ENCODE measurements at regions not wholly inside any gene's neighbourhood (a gene's known extent, or its start where the extent isn't known, plus 50 kb on each side); places are given as distances from the start of the nearest gene placed in this dataset.

DNA sequence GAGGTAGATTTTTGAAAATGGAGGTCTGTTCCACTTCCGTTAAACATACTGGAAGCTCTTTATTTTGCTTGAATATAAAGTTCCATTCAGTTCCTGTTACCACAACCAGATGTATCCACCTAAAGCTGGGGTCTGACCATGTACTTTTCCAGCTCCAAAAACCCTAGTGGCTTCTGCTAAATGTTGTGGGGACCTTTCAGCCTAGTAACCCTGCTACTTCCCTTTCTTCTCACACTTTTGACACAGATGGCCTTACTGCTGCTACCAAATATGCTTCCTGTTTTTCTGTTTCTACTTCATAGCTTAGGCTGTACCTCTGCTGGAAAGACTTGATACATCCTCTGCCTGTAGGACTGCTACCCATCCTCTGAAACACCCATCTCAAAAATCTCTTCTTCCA lies 87.8 kb downstream of the COL6A6 start:
- Histone ChIP-seq H2AFZ (ENCODE audit: low read depth, low read length) (peak overlapping the region; percentile 10; the same call in 1 of the 2 replicates), H3K9me3 (ENCODE audit: insufficient read depth, low read length) (peaks cover 15% of the 10 kb centered on the region), H3K27me3 (ENCODE audit: low read depth, low read length) (no peaks in the 10 kb centered on the region), H3K27ac (ENCODE audit: low read length) (no peak overlapping the region), H3K4me3 (ENCODE audit: low read length) (no peak overlapping the region), H4K20me1 (ENCODE audit: insufficient read depth, low read length) (no peaks in the 10 kb centered on the region), H3K9ac (ENCODE audit: low read length) (no peak overlapping the region), H3K36me3 (replicated peaks; ENCODE audit: low read depth, low read length) (no peaks in the 10 kb centered on the region), H3K79me2 (ENCODE audit: low read length) (no peaks in the 10 kb centered on the region), H3K4me1 (ENCODE audit: low read length) (peaks cover 7% of the 10 kb centered on the region; the same call in 1 of the 2 replicates), H3K4me2 (ENCODE audit: low read length) (no peak overlapping the region)
- TF ChIP-seq EZH2phosphoT487 (IDR thresholded peaks at IDR 0.05; ENCODE audit: low read depth) = no peak
- TF ChIP-seq, protein P1, sequence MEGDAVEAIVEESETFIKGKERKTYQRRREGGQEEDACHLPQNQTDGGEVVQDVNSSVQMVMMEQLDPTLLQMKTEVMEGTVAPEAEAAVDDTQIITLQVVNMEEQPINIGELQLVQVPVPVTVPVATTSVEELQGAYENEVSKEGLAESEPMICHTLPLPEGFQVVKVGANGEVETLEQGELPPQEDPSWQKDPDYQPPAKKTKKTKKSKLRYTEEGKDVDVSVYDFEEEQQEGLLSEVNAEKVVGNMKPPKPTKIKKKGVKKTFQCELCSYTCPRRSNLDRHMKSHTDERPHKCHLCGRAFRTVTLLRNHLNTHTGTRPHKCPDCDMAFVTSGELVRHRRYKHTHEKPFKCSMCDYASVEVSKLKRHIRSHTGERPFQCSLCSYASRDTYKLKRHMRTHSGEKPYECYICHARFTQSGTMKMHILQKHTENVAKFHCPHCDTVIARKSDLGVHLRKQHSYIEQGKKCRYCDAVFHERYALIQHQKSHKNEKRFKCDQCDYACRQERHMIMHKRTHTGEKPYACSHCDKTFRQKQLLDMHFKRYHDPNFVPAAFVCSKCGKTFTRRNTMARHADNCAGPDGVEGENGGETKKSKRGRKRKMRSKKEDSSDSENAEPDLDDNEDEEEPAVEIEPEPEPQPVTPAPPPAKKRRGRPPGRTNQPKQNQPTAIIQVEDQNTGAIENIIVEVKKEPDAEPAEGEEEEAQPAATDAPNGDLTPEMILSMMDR (IDR thresholded peaks at IDR 0.05; ENCODE audit: low read depth, low read length) = no peak

DNA sequence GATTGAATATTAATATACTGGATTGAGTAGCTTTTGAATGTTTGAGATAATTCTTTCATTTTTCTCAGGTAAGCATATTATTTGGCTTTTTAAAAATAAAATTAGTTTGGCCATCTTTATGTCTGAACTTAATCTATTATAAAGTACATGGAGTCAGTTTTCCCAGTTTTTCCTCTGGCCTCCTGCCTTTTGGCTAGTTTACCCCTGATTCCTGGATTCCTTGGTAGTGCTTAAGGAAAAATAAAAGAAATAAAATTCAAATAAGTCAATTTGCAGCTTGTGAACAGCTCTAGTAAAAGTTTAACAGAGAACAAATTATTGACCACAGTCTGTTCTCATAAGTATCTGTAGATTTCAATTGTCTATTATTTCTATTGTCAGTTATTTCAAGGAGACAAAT lies 89.4 kb downstream of the COL6A6 start:
- no peak overlapping the region for H3K9ac ChIP-seq (ENCODE audit: low read length)
- no peak overlapping the region for H3K27ac ChIP-seq (ENCODE audit: low read length)
- H3K4me2 ChIP-seq (ENCODE audit: low read length) = no peak overlapping the region
- no peak overlapping the region for H3K4me3 ChIP-seq (ENCODE audit: low read length)
- no peaks in the 10 kb centered on the region for H3K79me2 ChIP-seq (ENCODE audit: low read length)
- H3K27me3 ChIP-seq (ENCODE audit: low read depth, low read length) = no peaks in the 10 kb centered on the region
- H4K20me1 ChIP-seq (ENCODE audit: insufficient read depth, low read length) = no peaks in the 10 kb centered on the region
- peaks cover 15% of the 10 kb centered on the region for H3K9me3 ChIP-seq (ENCODE audit: insufficient read depth, low read length)
- no peaks in the 10 kb centered on the region for H3K36me3 ChIP-seq (replicated peaks; ENCODE audit: low read depth, low read length)
- peaks cover 7% of the 10 kb centered on the region; the same call in 1 of the 2 replicates for H3K4me1 ChIP-seq (ENCODE audit: low read length)
- H2AFZ ChIP-seq (ENCODE audit: low read depth, low read length) = no peak overlapping the region
- TF ChIP-seq, protein P1 (IDR thresholded peaks at IDR 0.05; ENCODE audit: low read depth, low read length) = no peak
- no peak for TF ChIP-seq EZH2phosphoT487 (IDR thresholded peaks at IDR 0.05; ENCODE audit: low read depth)

DNA sequence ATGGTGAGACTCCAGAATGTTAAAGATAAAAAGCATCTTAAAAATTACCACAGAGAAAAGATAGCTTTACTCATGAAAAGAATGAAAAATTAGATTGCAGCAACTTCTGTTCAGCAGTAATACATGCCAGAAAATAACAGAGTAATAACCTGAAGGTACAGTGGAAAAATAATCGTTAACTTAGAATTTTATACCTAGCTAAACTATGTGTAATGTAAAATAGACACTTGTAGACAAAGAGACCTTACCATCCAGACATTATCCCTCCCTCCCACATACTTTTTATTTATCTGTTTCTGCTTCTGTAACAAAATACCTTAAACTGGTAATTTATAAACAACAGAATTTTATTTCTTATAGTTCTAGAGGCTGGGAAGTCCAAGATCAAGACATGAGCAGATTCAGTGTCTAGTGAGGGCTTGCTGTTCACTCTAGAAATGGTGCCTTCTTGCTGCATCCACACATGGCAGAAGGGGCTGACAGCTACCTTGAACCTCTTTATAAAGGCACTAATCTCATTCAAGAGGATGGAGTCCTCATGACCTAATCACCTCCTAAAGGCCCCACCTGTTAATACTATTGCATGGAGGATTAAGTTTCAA lies 90.7 kb downstream of the COL6A6 start:
- Histone ChIP-seq H3K79me2 (ENCODE audit: low read length) (no peaks in the 10 kb centered on the region), H3K27me3 (ENCODE audit: low read depth, low read length) (no peaks in the 10 kb centered on the region), H3K4me1 (ENCODE audit: low read length) (peaks cover 7% of the 10 kb centered on the region; the same call in 1 of the 2 replicates), H3K9me3 (ENCODE audit: insufficient read depth, low read length) (peaks cover 15% of the 10 kb centered on the region), H3K4me2 (ENCODE audit: low read length) (no peak overlapping the region), H4K20me1 (ENCODE audit: insufficient read depth, low read length) (no peaks in the 10 kb centered on the region), H3K27ac (ENCODE audit: low read length) (no peak overlapping the region), H3K36me3 (replicated peaks; ENCODE audit: low read depth, low read length) (no peaks in the 10 kb centered on the region), H2AFZ (ENCODE audit: low read depth, low read length) (no peak overlapping the region), H3K9ac (ENCODE audit: low read length) (no peak overlapping the region), H3K4me3 (ENCODE audit: low read length) (no peak overlapping the region)
- TF ChIP-seq, protein P1 (IDR thresholded peaks at IDR 0.05; ENCODE audit: low read depth, low read length) = no peak
- no peak for TF ChIP-seq EZH2phosphoT487 (IDR thresholded peaks at IDR 0.05; ENCODE audit: low read depth)

DNA sequence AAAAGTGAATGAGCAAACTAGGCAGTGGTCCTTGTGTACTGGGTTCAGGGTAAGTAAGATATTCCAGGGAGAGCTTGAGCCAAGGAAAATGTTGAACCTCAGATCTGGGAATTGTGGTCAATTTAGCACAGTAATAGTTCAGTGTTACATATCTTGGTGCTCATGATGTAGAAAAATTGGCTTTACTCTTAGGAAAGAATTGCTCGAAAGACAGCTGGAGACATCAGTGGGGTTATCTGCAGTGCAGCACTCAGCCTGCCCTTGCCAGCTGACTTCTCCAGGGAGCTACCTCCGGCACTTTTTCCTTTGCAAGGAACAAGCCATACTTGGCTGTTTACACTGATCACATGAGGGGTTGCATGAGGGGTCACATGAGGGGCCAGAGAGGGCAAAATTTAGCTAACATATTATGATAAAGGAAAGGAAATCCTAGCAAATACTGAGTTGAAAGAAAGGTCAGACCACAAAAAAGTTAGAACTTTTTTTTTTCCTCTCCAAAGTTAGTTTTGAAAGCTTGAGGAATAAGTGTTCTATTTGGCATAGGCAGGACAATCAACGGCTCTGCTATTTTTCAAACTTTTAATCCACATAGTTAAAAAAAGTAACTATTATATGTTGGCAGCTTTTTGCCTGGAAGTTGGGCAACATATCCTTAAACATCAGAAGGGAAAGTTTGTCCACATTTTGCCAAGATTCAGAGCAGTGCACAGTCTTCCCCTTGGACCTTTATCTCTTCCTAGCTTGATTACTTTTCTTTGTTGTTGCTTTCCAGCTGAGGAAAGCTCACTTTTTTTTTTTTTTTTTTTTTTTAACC lies 92.4 kb downstream of the COL6A6 start:
- H3K4me2 ChIP-seq (ENCODE audit: low read length) = no peak overlapping the region
- TF ChIP-seq, protein P1 (IDR thresholded peaks at IDR 0.05; ENCODE audit: low read depth, low read length) = no peak
- no peak overlapping the region for H3K27ac ChIP-seq (ENCODE audit: low read length)
- H2AFZ ChIP-seq (ENCODE audit: low read depth, low read length) = no peak overlapping the region
- H4K20me1 ChIP-seq (ENCODE audit: insufficient read depth, low read length) = no peaks in the 10 kb centered on the region
- peaks cover 15% of the 10 kb centered on the region for H3K9me3 ChIP-seq (ENCODE audit: insufficient read depth, low read length)
- H3K4me3 ChIP-seq (ENCODE audit: low read length) = no peak overlapping the region
- H3K79me2 ChIP-seq (ENCODE audit: low read length) = no peaks in the 10 kb centered on the region
- peaks cover 7% of the 10 kb centered on the region; the same call in 1 of the 2 replicates for H3K4me1 ChIP-seq (ENCODE audit: low read length)
- no peaks in the 10 kb centered on the region for H3K27me3 ChIP-seq (ENCODE audit: low read depth, low read length)
- no peak overlapping the region for H3K9ac ChIP-seq (ENCODE audit: low read length)
- H3K36me3 ChIP-seq (replicated peaks; ENCODE audit: low read depth, low read length) = no peaks in the 10 kb centered on the region

Data from OCI-LY3 (cell line).